Esophagus muscularis mucosa (tissue), 3 donors: ENCODE measurements at regions not wholly inside any gene's neighbourhood (a gene's known extent, or its start where the extent isn't known, plus 50 kb on each side); places are given as distances from the start of the nearest gene placed in this dataset.

Experiments used
- POLR2A ChIP-seq: fragments of 450-650 bp; IDR thresholded peaks from one replicate; pipeline ENCODE4 v1.6.1; 2017; ENCODE audit warnings: antibody characterized with exemption, moderate library complexity, mild to moderate bottlenecking, low read depth
- TF ChIP-seq, protein P1 (sequence below), 3 experiments: fragments of 200-600 bp in 2 of 3; fragments of 450-650 bp in 1 of 3; sonication (generic) in 2 of 3; IDR thresholded peaks; one replicate each; pipeline ENCODE4 v1.5.1; 2017 to 2019; ENCODE audit warnings: antibody characterized with exemption in 3 of 3, mild to moderate bottlenecking in 2 of 3, moderate library complexity in 1 of 3

GRCh38 chr18:68229351-68229750, 485.6 kb downstream of the TMX3 start:
- TF ChIP-seq, protein P1, sequence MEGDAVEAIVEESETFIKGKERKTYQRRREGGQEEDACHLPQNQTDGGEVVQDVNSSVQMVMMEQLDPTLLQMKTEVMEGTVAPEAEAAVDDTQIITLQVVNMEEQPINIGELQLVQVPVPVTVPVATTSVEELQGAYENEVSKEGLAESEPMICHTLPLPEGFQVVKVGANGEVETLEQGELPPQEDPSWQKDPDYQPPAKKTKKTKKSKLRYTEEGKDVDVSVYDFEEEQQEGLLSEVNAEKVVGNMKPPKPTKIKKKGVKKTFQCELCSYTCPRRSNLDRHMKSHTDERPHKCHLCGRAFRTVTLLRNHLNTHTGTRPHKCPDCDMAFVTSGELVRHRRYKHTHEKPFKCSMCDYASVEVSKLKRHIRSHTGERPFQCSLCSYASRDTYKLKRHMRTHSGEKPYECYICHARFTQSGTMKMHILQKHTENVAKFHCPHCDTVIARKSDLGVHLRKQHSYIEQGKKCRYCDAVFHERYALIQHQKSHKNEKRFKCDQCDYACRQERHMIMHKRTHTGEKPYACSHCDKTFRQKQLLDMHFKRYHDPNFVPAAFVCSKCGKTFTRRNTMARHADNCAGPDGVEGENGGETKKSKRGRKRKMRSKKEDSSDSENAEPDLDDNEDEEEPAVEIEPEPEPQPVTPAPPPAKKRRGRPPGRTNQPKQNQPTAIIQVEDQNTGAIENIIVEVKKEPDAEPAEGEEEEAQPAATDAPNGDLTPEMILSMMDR (IDR thresholded peaks at IDR 0.05), result no peak
- TF ChIP-seq POLR2A, result no peak
